Activated B cell treated with CpG ODN at 0.5 μM for 24 hours (primary cell): ENCODE measurements at regions not wholly inside any gene's neighbourhood (a gene's known extent, or its start where the extent isn't known, plus 50 kb on each side); places are given as distances from the start of the nearest gene placed in this dataset.

Experiments used
- ATAC-seq: fragments of 200-7000 bp; cut with Tn5 transposase; one replicate; pipeline ENCODE4 v1.10.0; 2021; ENCODE audit warnings: low read depth, mild to moderate bottlenecking, moderate library complexity
- CTCF ChIA-PET: fragments of 350-600 bp; sonication (Branson Sonifier 250); formaldehyde crosslinking; loops from one replicate; lab custom pipeline; 2021; ENCODE audit warnings: antibody characterized with exemption; lab: Charles Lee
- POLR2A ChIA-PET: fragments of 350-600 bp; sonication (Branson Sonifier 250); formaldehyde crosslinking; loops from one replicate; lab custom pipeline; 2021; ENCODE audit warnings: antibody characterized with exemption; lab: Charles Lee
- DNase-seq: peaks from one replicate; pipeline ENCODE4 v3.0.0; 2022
- H3K27ac Mint-ChIP-seq: one replicate; pipeline ENCODE4 v1.8.0; 2020; ENCODE audit warnings: mixed read lengths
- H3K27me3 Mint-ChIP-seq: one replicate; pipeline ENCODE4 v1.8.0; 2021; ENCODE audit warnings: mixed read lengths
- H3K36me3 Mint-ChIP-seq: one replicate; pipeline ENCODE4 v1.8.0; 2021; ENCODE audit warnings: low read depth, mixed read lengths
- H3K4me1 Mint-ChIP-seq: one replicate; pipeline ENCODE4 v1.8.0; 2021; ENCODE audit warnings: mixed read lengths
- H3K4me3 Mint-ChIP-seq: one replicate; pipeline ENCODE4 v1.8.0; 2020; ENCODE audit warnings: mild to moderate bottlenecking, mixed read lengths
- H3K9me3 Mint-ChIP-seq: one replicate; pipeline ENCODE4 v1.8.0; 2020; ENCODE audit warnings: mixed read lengths
- CTCF ChIP-seq: fragments of 200-600 bp; IDR thresholded peaks from one replicate; pipeline ENCODE4 v1.8.0; 2022; ENCODE audit warnings: antibody characterized with exemption, mild to moderate bottlenecking
- intact Hi-C: fragments of 100-400 bp; cut with micrococcal nuclease; formaldehyde crosslinking; loops from one replicate; pipeline ENCODE4 v1.15.1; 2024

- no peak for TF ChIP-seq CTCF
- ChIA-PET CTCF (no interaction called here), POLR2A (no interaction called here)
- no peak overlapping the region for H3K4me3 Mint-ChIP-seq
- H3K27ac Mint-ChIP-seq, result no peak overlapping the region
- DNase-seq (no peak), ATAC-seq (no peak)
- no peaks in the 10 kb centered on the region for H3K27me3 Mint-ChIP-seq
- no peaks in the 10 kb centered on the region for H3K4me1 Mint-ChIP-seq
- intact Hi-C loops, result no loop called here
- H3K9me3 Mint-ChIP-seq, result peaks cover 2% of the 10 kb centered on the region
- no peaks in the 10 kb centered on the region for H3K36me3 Mint-ChIP-seq
Observed at GRCh38 chr18:22052405-22053105, 116.8 kb upstream of the GATA6 start.

GRCh38 chr18:22055466-22056238 lies 113.7 kb upstream of the GATA6 start:
- DNase-seq (no peak), ATAC-seq (no peak)
- intact Hi-C loops, result no loop called here
- ChIA-PET CTCF (no interaction called here), POLR2A (no interaction called here)
- Mint-ChIP-seq H3K27me3 (no peaks in the 10 kb centered on the region), H3K36me3 (no peaks in the 10 kb centered on the region), H3K4me3 (no peak overlapping the region), H3K9me3 (peaks cover 2% of the 10 kb centered on the region), H3K27ac (no peak overlapping the region), H3K4me1 (no peaks in the 10 kb centered on the region)
- no peak for TF ChIP-seq CTCF

GRCh38 chr18:22056950-22057349 lies 112.4 kb upstream of the GATA6 start:
- ChIA-PET CTCF (no interaction called here), POLR2A (no interaction called here)
- Mint-ChIP-seq H3K27me3 (no peaks in the 10 kb centered on the region), H3K9me3 (peaks cover 2% of the 10 kb centered on the region), H3K27ac (no peak overlapping the region), H3K36me3 (no peaks in the 10 kb centered on the region), H3K4me1 (no peaks in the 10 kb centered on the region), H3K4me3 (no peak overlapping the region)
- ATAC-seq, result no peak
- DNase-seq, result no peak
- intact Hi-C loops, result no loop called here
- no peak for TF ChIP-seq CTCF

- DNase-seq (no peak), ATAC-seq (no peak)
- Mint-ChIP-seq H3K36me3 (no peaks in the 10 kb centered on the region), H3K27ac (no peak overlapping the region), H3K9me3 (peaks cover 2% of the 10 kb centered on the region), H3K4me3 (no peak overlapping the region), H3K4me1 (no peaks in the 10 kb centered on the region), H3K27me3 (no peaks in the 10 kb centered on the region)
- intact Hi-C loops, result no loop called here
- ChIA-PET POLR2A (no interaction called here), CTCF (no interaction called here)
- TF ChIP-seq CTCF, result no peak
Observed at GRCh38 chr18:22057908-22058527, 111.4 kb upstream of the GATA6 start.

GRCh38 chr18:22060361-22060760 lies 109.0 kb upstream of the GATA6 start:
- no peaks in the 10 kb centered on the region for H3K9me3 Mint-ChIP-seq
- ATAC-seq, result no peak
- DNase-seq, result no peak
- intact Hi-C loops, result no loop called here
- H3K27me3 Mint-ChIP-seq, result no peaks in the 10 kb centered on the region
- ChIA-PET CTCF (no interaction called here), POLR2A (no interaction called here)
- H3K4me3 Mint-ChIP-seq, result no peak overlapping the region
- H3K27ac Mint-ChIP-seq, result no peak overlapping the region
- no peaks in the 10 kb centered on the region for H3K36me3 Mint-ChIP-seq
- H3K4me1 Mint-ChIP-seq, result no peaks in the 10 kb centered on the region
- TF ChIP-seq CTCF, result no peak
